SK-N-SH (cell line): ENCODE measurements at regions not wholly inside any gene's neighbourhood (a gene's known extent, or its start where the extent isn't known, plus 50 kb on each side); places are given as distances from the start of the nearest gene placed in this dataset.

Experiments
- CTCF ChIA-PET: fragments of 300-600, 350-600 bp; formaldehyde crosslinking; extraction: SDS; loops from one replicate; lab custom pipeline; 2021; lab: Yijun Ruan, JAX
- POLR2A ChIA-PET: fragments of 350-600 bp; sonication (Branson Sonifier 250); formaldehyde crosslinking; extraction: SDS; loops from one replicate; lab custom pipeline; 2020; ENCODE audit warnings: antibody characterized with exemption, inconsistent platforms; lab: Yijun Ruan, JAX
- DNase-seq: peaks from one replicate; pipeline ENCODE4 v3.0.0; 2012
- H2AFZ ChIP-seq: fragments of 200-600 bp; sonication (generic); 2 replicates; pipeline ENCODE4 v1.8.1; 2016; ENCODE audit warnings: antibody characterized with exemption, mild to moderate bottlenecking, low read depth
- H3F3A ChIP-seq: fragments of 200-600 bp; sonication (generic); replicated peaks from 2 replicates; pipeline ENCODE3; 2016; ENCODE audit warnings: antibody characterized with exemption, mild to moderate bottlenecking; ENCODE audit not compliant: insufficient read depth
- H3K27ac ChIP-seq, 2 experiments: fragments of 200-500 bp in 1 of 2; fragments of 200-600 bp in 1 of 2; sonication (Bioruptor generic) in 1 of 2; sonication (generic), shearing (Covaris generic) in 1 of 2; 2 replicates each; pipeline versions ENCODE4 v1.5.1 to v1.6.1; 2014 to 2016; ENCODE audit warnings: low read depth in 2 of 2, inconsistent platforms in 1 of 2, low read length in 1 of 2, mild to moderate bottlenecking in 1 of 2, mixed read lengths in 1 of 2
- H3K27me3 ChIP-seq: fragments of 200-600 bp; sonication (generic), shearing (Covaris generic); 2 replicates; pipeline ENCODE4 v1.6.1; 2016; ENCODE audit warnings: mixed run types; ENCODE audit not compliant: insufficient read depth
- H3K36me3 ChIP-seq, 2 experiments: fragments of 200-500 bp in 1 of 2; fragments of 200-600 bp in 1 of 2; sonication (Bioruptor generic) in 1 of 2; sonication (generic) in 1 of 2; replicated peaks in 1 of 2; 2 replicates each; pipeline versions ENCODE3 to v1.5.1; 2014 to 2016; ENCODE audit warnings: low read length in 1 of 2, mild to moderate bottlenecking in 1 of 2; ENCODE audit not compliant: insufficient read depth in 2 of 2, control insufficient read depth in 1 of 2
- H3K4me1 ChIP-seq, 2 experiments: fragments of 200-500 bp in 1 of 2; fragments of 200-600 bp in 1 of 2; sonication (Bioruptor generic) in 1 of 2; sonication (generic), shearing (Covaris generic) in 1 of 2; 2 replicates each; pipeline versions ENCODE4 v1.5.1 to v1.6.1; 2014 to 2016; ENCODE audit warnings: low read depth in 1 of 2, low read length in 1 of 2, mixed run types in 1 of 2; ENCODE audit not compliant: insufficient read depth in 2 of 2, control insufficient read depth in 1 of 2
- H3K4me2 ChIP-seq: fragments of 200-600 bp; sonication (generic), shearing (Covaris generic); 2 replicates; pipeline ENCODE4 v1.6.1; 2017; ENCODE audit warnings: mixed run types
- H3K4me3 ChIP-seq, 2 experiments: fragments of 200-500 bp in 1 of 2; fragments of 200-600 bp in 1 of 2; sonication (Bioruptor generic) in 1 of 2; sonication (generic), shearing (Covaris generic) in 1 of 2; 2 replicates each; pipeline versions ENCODE4 v1.5.1 to v1.8.1; 2014 to 2016; ENCODE audit warnings: low read depth in 2 of 2, inconsistent platforms in 1 of 2, low read length in 1 of 2, mild to moderate bottlenecking in 1 of 2, mixed read lengths in 1 of 2, moderate library complexity in 1 of 2
- H3K79me2 ChIP-seq: fragments of 200-600 bp; sonication (generic); 2 replicates; pipeline ENCODE4 v1.8.1; 2017; ENCODE audit warnings: mild to moderate bottlenecking; ENCODE audit not compliant: insufficient read depth
- H3K9ac ChIP-seq: fragments of 200-600 bp; sonication (generic); 2 replicates; pipeline ENCODE4 v1.6.1; 2017; ENCODE audit warnings: mixed run types
- H3K9me2 ChIP-seq: fragments of 200-600 bp; sonication (generic); 2 replicates; pipeline ENCODE4 v1.6.1; 2017; ENCODE audit warnings: mixed run types
- H3K9me3 ChIP-seq: fragments of 200-600 bp; sonication (generic); 2 replicates; pipeline ENCODE4 v1.6.1; 2017; ENCODE audit warnings: mixed run types, mild to moderate bottlenecking, moderate library complexity
- H4K20me1 ChIP-seq: fragments of 200-600 bp; sonication (generic); 2 replicates; pipeline ENCODE4 v1.6.1; 2017; ENCODE audit warnings: mild to moderate bottlenecking, mixed run types; ENCODE audit not compliant: insufficient read depth
- CHD2 ChIP-seq: fragments of 150-350 bp; IDR thresholded peaks from 2 replicates; pipeline ENCODE4 v1.6.1; 2018; ENCODE audit warnings: low read length; ENCODE audit not compliant: partially characterized antibody
- FOSL2 ChIP-seq: IDR thresholded peaks from 2 replicates; pipeline ENCODE4 v1.4.0; 2012; ENCODE audit warnings: low read depth, mild to moderate bottlenecking, moderate library complexity, borderline replicate concordance
- MXI1 ChIP-seq: IDR thresholded peaks from 2 replicates; pipeline ENCODE4 v1.6.1; 2012; ENCODE audit warnings: mild to moderate bottlenecking, low read depth, low read length, improper control_type of control experiment
- RAD21 ChIP-seq: IDR thresholded peaks from 2 replicates; pipeline ENCODE4 v1.6.1; 2012; ENCODE audit warnings: mild to moderate bottlenecking, low read length
- REST ChIP-seq: IDR thresholded peaks from 2 replicates; pipeline ENCODE4 v1.6.1; 2012; ENCODE audit warnings: mild to moderate bottlenecking, low read depth, low read length, moderate library complexity
- TCF12 ChIP-seq: IDR thresholded peaks from 2 replicates; pipeline ENCODE4 v1.4.0; 2012
- TEAD4 ChIP-seq: IDR thresholded peaks from 2 replicates; pipeline ENCODE4 v1.4.0; 2012; ENCODE audit warnings: mild to moderate bottlenecking, borderline replicate concordance; ENCODE audit not compliant: insufficient read depth
- YY1 ChIP-seq: IDR thresholded peaks from 2 replicates; pipeline ENCODE4 v1.4.0; 2012; ENCODE audit warnings: low read depth, mild to moderate bottlenecking
- WGBS: methylation state at CpG from one replicate; pipeline ENCODE4 v1.1.6; 2017; ENCODE audit warnings: low lambda C conversion rate; 5-methylcytosine and 5-hydroxymethylcytosine counted together
- TF ChIP-seq, protein P1 (sequence below): IDR thresholded peaks from 2 replicates; pipeline ENCODE4 v1.4.0; 2012; ENCODE audit warnings: low read depth, borderline replicate concordance
- TF ChIP-seq, protein P2 (sequence below): IDR thresholded peaks from 2 replicates; pipeline ENCODE4; 2012
- TF ChIP-seq, protein P3 (sequence below): fragments of 150-350 bp; IDR thresholded peaks from 2 replicates; pipeline ENCODE4 v1.6.1; 2016; ENCODE audit warnings: mild to moderate bottlenecking, low read depth, low read length

DNA sequence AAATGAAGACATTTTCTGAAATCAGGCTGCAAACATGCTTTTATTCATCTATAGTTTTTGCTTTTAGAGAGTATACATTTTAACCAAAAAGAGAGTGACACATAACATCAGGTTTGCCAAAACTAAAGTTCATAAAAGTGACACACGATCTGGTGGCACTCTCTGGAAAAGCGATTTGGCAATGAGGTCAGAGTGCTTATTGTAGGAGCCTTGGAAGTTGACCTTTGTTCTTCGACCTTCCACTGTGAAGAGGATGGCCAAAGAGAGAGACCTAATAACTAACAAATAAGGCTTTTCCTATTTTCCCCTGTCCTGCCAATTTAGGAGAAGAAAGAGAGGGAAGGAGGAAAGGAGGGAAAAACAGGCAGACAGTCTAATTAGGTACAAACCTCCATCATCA, 230.1 kb downstream of the SIM1 start:
- ChIA-PET POLR2A (no interaction called here), CTCF (no interaction called here)
- H3K9ac ChIP-seq: no peak overlapping the region

More for the DNA sequence above, 230.1 kb downstream of the SIM1 start:
- no peak for DNase-seq
- H3K4me1 ChIP-seq: no peaks in the 10 kb centered on the region; a peak in 3 of 4 replicates
- H3K4me2 ChIP-seq: no peak overlapping the region
- no peak overlapping the region; the same call in 1 of the 2 replicates for H2AFZ ChIP-seq
- H3K36me3 ChIP-seq: no peaks in the 10 kb centered on the region
- no peak overlapping the region for H3K27ac ChIP-seq
- H3K27me3 ChIP-seq: no peaks in the 10 kb centered on the region
- 25% methylated on average over 3 of the region's 3 CpGs for WGBS
- H3K79me2 ChIP-seq: no peaks in the 10 kb centered on the region
- TF ChIP-seq TEAD4 (no peak), MXI1 (no peak), TCF12 (no peak), YY1 (no peak), REST (no peak), CHD2 (no peak), RAD21 (no peak), FOSL2 (no peak)
- TF ChIP-seq, protein P1, sequence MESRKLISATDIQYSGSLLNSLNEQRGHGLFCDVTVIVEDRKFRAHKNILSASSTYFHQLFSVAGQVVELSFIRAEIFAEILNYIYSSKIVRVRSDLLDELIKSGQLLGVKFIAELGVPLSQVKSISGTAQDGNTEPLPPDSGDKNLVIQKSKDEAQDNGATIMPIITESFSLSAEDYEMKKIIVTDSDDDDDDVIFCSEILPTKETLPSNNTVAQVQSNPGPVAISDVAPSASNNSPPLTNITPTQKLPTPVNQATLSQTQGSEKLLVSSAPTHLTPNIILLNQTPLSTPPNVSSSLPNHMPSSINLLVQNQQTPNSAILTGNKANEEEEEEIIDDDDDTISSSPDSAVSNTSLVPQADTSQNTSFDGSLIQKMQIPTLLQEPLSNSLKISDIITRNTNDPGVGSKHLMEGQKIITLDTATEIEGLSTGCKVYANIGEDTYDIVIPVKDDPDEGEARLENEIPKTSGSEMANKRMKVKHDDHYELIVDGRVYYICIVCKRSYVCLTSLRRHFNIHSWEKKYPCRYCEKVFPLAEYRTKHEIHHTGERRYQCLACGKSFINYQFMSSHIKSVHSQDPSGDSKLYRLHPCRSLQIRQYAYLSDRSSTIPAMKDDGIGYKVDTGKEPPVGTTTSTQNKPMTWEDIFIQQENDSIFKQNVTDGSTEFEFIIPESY: no peak
- TF ChIP-seq, protein P2, sequence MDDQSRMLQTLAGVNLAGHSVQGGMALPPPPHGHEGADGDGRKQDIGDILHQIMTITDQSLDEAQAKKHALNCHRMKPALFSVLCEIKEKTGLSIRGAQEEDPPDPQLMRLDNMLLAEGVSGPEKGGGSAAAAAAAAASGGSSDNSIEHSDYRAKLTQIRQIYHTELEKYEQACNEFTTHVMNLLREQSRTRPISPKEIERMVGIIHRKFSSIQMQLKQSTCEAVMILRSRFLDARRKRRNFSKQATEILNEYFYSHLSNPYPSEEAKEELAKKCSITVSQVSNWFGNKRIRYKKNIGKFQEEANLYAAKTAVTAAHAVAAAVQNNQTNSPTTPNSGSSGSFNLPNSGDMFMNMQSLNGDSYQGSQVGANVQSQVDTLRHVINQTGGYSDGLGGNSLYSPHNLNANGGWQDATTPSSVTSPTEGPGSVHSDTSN: no peak
- TF ChIP-seq, protein P3, sequence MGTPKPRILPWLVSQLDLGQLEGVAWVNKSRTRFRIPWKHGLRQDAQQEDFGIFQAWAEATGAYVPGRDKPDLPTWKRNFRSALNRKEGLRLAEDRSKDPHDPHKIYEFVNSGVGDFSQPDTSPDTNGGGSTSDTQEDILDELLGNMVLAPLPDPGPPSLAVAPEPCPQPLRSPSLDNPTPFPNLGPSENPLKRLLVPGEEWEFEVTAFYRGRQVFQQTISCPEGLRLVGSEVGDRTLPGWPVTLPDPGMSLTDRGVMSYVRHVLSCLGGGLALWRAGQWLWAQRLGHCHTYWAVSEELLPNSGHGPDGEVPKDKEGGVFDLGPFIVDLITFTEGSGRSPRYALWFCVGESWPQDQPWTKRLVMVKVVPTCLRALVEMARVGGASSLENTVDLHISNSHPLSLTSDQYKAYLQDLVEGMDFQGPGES: no peak
- no peaks in the 10 kb centered on the region for H3K9me3 ChIP-seq
- H3F3A ChIP-seq: peaks cover 10% of the 10 kb centered on the region
- no peak overlapping the region for H3K4me3 ChIP-seq
- H3K9me2 ChIP-seq: no peaks in the 10 kb centered on the region
- no peaks in the 10 kb centered on the region for H4K20me1 ChIP-seq
